Right cardiac atrium (tissue), 5 donors: ENCODE measurements at regions not wholly inside any gene's neighbourhood (a gene's known extent, or its start where the extent isn't known, plus 50 kb on each side); places are given as distances from the start of the nearest gene placed in this dataset.

ENCODE experiments used
- ATAC-seq, 2 donors: fragments of 200-7000 bp; cut with Tn5 transposase; one replicate each; pipeline versions ENCODE4 v1.8.0 to v1.9.1; 2020; ENCODE audit warnings: moderate library complexity in 2 of 2, mild to moderate bottlenecking in 1 of 2
- DNase-seq, 3 donors: peaks; one replicate each; pipeline ENCODE4 v3.0.0-alpha.2; 2020
- H3K27ac ChIP-seq: one replicate; pipeline ENCODE4 v1.5.1; 2013; ENCODE audit warnings: mild to moderate bottlenecking, low read length, control low read depth, moderate library complexity
- H3K27me3 ChIP-seq: one replicate; pipeline ENCODE4 v1.6.1; 2013; ENCODE audit not compliant: control insufficient read depth, insufficient read depth
- H3K4me1 ChIP-seq: one replicate; pipeline ENCODE4 v1.6.1; 2013; ENCODE audit warnings: low read length; ENCODE audit not compliant: control insufficient read depth, insufficient read depth
- H3K4me3 ChIP-seq: one replicate; pipeline ENCODE4 v1.5.1; 2013; ENCODE audit warnings: low read length, control low read depth
- H3K9me3 ChIP-seq: one replicate; pipeline ENCODE4 v1.6.1; 2013; ENCODE audit warnings: low read length; ENCODE audit not compliant: control insufficient read depth
- WGBS: extraction: QIAGEN DNeasy Blood & Tissue Kit; methylation state at CpG from one replicate; pipeline ENCODE4 v1.1.7; 2013; 5-methylcytosine and 5-hydroxymethylcytosine counted together
- intact Hi-C, 4 donors: fragments of 100-400 bp; cut with DNase I; formaldehyde crosslinking; loops; one replicate each; pipeline versions ENCODE4 v1.11.0 to v1.14.0; 2022 to 2023
- donor health status: healthy with polysubstance abuse.
- donor health status: DM: no; HTN: yes; CAD: no.
- donor health status: DM: no; HTN: no; CAD: no.
- donor health status: DM: no; HTN: yes; CAD: no; lungs with severe emphysema.
- donor health status: DM: yes; HTN: yes; CAD: no.

- H3K27ac ChIP-seq: no peak overlapping the region
- DNase-seq (no peak), ATAC-seq (no peak)
- WGBS: 61% methylated on average over 8 of the region's 8 CpGs
- intact Hi-C loops: no loop called here
- no peaks in the 10 kb centered on the region for H3K9me3 ChIP-seq
- H3K27me3 ChIP-seq: no peaks in the 10 kb centered on the region
- H3K4me1 ChIP-seq: no peaks in the 10 kb centered on the region
- no peak overlapping the region for H3K4me3 ChIP-seq
Measured at GRCh38 chr6:2535506-2535905, 215.2 kb downstream of the MYLK4 start.

- Histone ChIP-seq H3K9me3 (no peaks in the 10 kb centered on the region), H3K27me3 (no peaks in the 10 kb centered on the region), H3K4me1 (no peaks in the 10 kb centered on the region), H3K4me3 (no peak overlapping the region), H3K27ac (no peak overlapping the region)
- intact Hi-C loops: no loop called here
- peak in 1 of 2 donors; percentile 23 for ATAC-seq
- 46% methylated on average over 5 of the region's 5 CpGs for WGBS
- DNase-seq: no peak
Measured at GRCh38 chr6:2534406-2535042, 216.2 kb downstream of the MYLK4 start.

- Histone ChIP-seq H3K27ac (no peak overlapping the region), H3K4me3 (no peak overlapping the region), H3K4me1 (no peaks in the 10 kb centered on the region), H3K27me3 (no peaks in the 10 kb centered on the region), H3K9me3 (no peaks in the 10 kb centered on the region)
- WGBS: 84% methylated on average over 6 of the region's 6 CpGs
- DNase-seq (no peak), ATAC-seq (no peak)
- intact Hi-C loops: no loop called here
Measured at GRCh38 chr6:2531426-2532215, 219.1 kb downstream of the MYLK4 start.

GRCh38 chr6:2529211-2529719 is 221.5 kb downstream of the MYLK4 start:
- no peak for DNase-seq
- intact Hi-C loops: no loop called here
- H3K27ac ChIP-seq: no peak overlapping the region
- ATAC-seq: peak in 1 of 2 donors; percentile 26
- no peaks in the 10 kb centered on the region for H3K27me3 ChIP-seq
- 54% methylated on average over 7 of the region's 7 CpGs for WGBS
- no peaks in the 10 kb centered on the region for H3K9me3 ChIP-seq
- H3K4me1 ChIP-seq: no peaks in the 10 kb centered on the region
- no peak overlapping the region for H3K4me3 ChIP-seq

GRCh38 chr6:2528156-2528555 is 222.6 kb downstream of the MYLK4 start:
- no peak for ATAC-seq
- no peaks in the 10 kb centered on the region for H3K9me3 ChIP-seq
- no peaks in the 10 kb centered on the region for H3K4me1 ChIP-seq
- intact Hi-C loops: no loop called here
- 81% methylated on average over 4 of the region's 4 CpGs for WGBS
- no peak for DNase-seq
- H3K27me3 ChIP-seq: no peaks in the 10 kb centered on the region
- no peak overlapping the region for H3K27ac ChIP-seq
- H3K4me3 ChIP-seq: no peak overlapping the region

GRCh38 chr6:2526766-2527165 is 224.0 kb downstream of the MYLK4 start:
- Histone ChIP-seq H3K4me3 (no peak overlapping the region), H3K27me3 (no peaks in the 10 kb centered on the region), H3K4me1 (no peaks in the 10 kb centered on the region), H3K27ac (no peak overlapping the region), H3K9me3 (no peaks in the 10 kb centered on the region)
- intact Hi-C loops: no loop called here
- ATAC-seq: no peak
- WGBS: 82% methylated on average over 3 of the region's 3 CpGs
- no peak for DNase-seq

GRCh38 chr6:2524090-2524489 is 226.6 kb downstream of the MYLK4 start:
- ATAC-seq: no peak

GRCh38 chr6:2523061-2523460 is 227.7 kb downstream of the MYLK4 start:
- DNase-seq (no peak), ATAC-seq (no peak)
- H3K27ac ChIP-seq: no peak overlapping the region
- no peaks in the 10 kb centered on the region for H3K4me1 ChIP-seq
- 86% methylated on average over 3 of the region's 3 CpGs for WGBS
- H3K9me3 ChIP-seq: peaks cover 3% of the 10 kb centered on the region
- H3K4me3 ChIP-seq: no peak overlapping the region
- no peaks in the 10 kb centered on the region for H3K27me3 ChIP-seq
- intact Hi-C loops: no loop called here

More at GRCh38 chr6:2524090-2524489, 226.6 kb downstream of the MYLK4 start:
- H3K4me1 ChIP-seq: no peaks in the 10 kb centered on the region
- no peak for DNase-seq
- peaks cover 3% of the 10 kb centered on the region for H3K9me3 ChIP-seq
- H3K27ac ChIP-seq: no peak overlapping the region
- intact Hi-C loops: no loop called here
- H3K4me3 ChIP-seq: no peak overlapping the region
- no peaks in the 10 kb centered on the region for H3K27me3 ChIP-seq

- 61% methylated on average over 7 of the region's 7 CpGs for WGBS
- Histone ChIP-seq H3K27ac (no peak overlapping the region), H3K27me3 (no peaks in the 10 kb centered on the region), H3K4me3 (no peak overlapping the region), H3K4me1 (no peaks in the 10 kb centered on the region), H3K9me3 (peaks cover 3% of the 10 kb centered on the region)
- no peak for ATAC-seq
- intact Hi-C loops: no loop called here
- DNase-seq: no peak
Measured at GRCh38 chr6:2522521-2522920, 228.2 kb downstream of the MYLK4 start.

- WGBS: 80% methylated on average over 7 of the region's 7 CpGs
- peaks cover 3% of the 10 kb centered on the region for H3K9me3 ChIP-seq
- H3K4me3 ChIP-seq: no peak overlapping the region
- peaks cover 3% of the 10 kb centered on the region for H3K4me1 ChIP-seq
- no peak overlapping the region for H3K27ac ChIP-seq
- intact Hi-C loops: no loop called here
- ATAC-seq (no peak), DNase-seq (no peak)
- H3K27me3 ChIP-seq: no peaks in the 10 kb centered on the region
Measured at GRCh38 chr6:2517855-2518473, 232.8 kb downstream of the MYLK4 start.

GRCh38 chr6:2517401-2517800 is 233.3 kb downstream of the MYLK4 start:
- ATAC-seq (no peak), DNase-seq (no peak)
- intact Hi-C loops: no loop called here
- peaks cover 3% of the 10 kb centered on the region for H3K9me3 ChIP-seq
- H3K4me1 ChIP-seq: peaks cover 3% of the 10 kb centered on the region
- no peak overlapping the region for H3K4me3 ChIP-seq
- H3K27ac ChIP-seq: no peak overlapping the region
- H3K27me3 ChIP-seq: no peaks in the 10 kb centered on the region
- WGBS: 91% methylated on average over 3 of the region's 3 CpGs
